Mucosa of descending colon (tissue), 3 donors: ENCODE measurements at regions not wholly inside any gene's neighbourhood (a gene's known extent, or its start where the extent isn't known, plus 50 kb on each side); places are given as distances from the start of the nearest gene placed in this dataset.
"Not testable (repeated sequence)": the region's sequence is repeated elsewhere in the genome, so short reads cannot be mapped to it uniquely, and the experiment has no call there.

Source experiments
- ATAC-seq: fragments of 200-7000 bp; cut with Tn5 transposase; one replicate; pipeline ENCODE4 v1.9.1; 2020; ENCODE audit warnings: mild to moderate bottlenecking, moderate library complexity
- DNase-seq, 3 donors: peaks; one replicate each; pipeline ENCODE4 v3.0.0-alpha.2; 2020
- H3K36me3 ChIP-seq: fragments of 200-600 bp; one replicate; pipeline ENCODE4 v1.8.0; 2021; ENCODE audit warnings: low read depth, mild to moderate bottlenecking
- H3K4me1 ChIP-seq: fragments of 200-600 bp; one replicate; pipeline ENCODE4 v1.8.0; 2021; ENCODE audit warnings: low read depth, mild to moderate bottlenecking
- H3K4me3 ChIP-seq: fragments of 200-600 bp; one replicate; pipeline ENCODE4 v1.8.0; 2021; ENCODE audit warnings: mild to moderate bottlenecking
- H3K9me3 ChIP-seq: fragments of 200-600 bp; one replicate; pipeline ENCODE4 v1.8.0; 2021; ENCODE audit warnings: mild to moderate bottlenecking
- CTCF ChIP-seq: fragments of 200-600 bp; IDR thresholded peaks from one replicate; pipeline ENCODE4 v1.8.0; 2022; ENCODE audit warnings: antibody characterized with exemption, mild to moderate bottlenecking
- intact Hi-C, 2 donors: fragments of 100-400 bp; cut with DNase I in 1 of 2; cut with micrococcal nuclease in 1 of 2; formaldehyde crosslinking; loops; one replicate each; pipeline versions ENCODE4 v1.11.0 to v1.11.1; 2022; cut with DNase I, micrococcal nuclease
- donor health status: DM: no; HTN: no; CAD: no; lungs with moderate emphysema.
- donor health status: DM: no; HTN: no; CAD: no.
- donor health status: DM: no; HTN: yes; CAD: no.

- ATAC-seq (no peak), DNase-seq (no peak)
- no peaks in the 10 kb centered on the region for H3K4me1 ChIP-seq
- TF ChIP-seq CTCF = no peak
- no peaks in the 10 kb centered on the region for H3K9me3 ChIP-seq
- no peak overlapping the region for H3K4me3 ChIP-seq
- H3K36me3 ChIP-seq = no peaks in the 10 kb centered on the region
- intact Hi-C loops = no loop called here
These were observed 445.6 kb upstream of the CA10 start for GRCh38 chr17:52604105-52604504.

GRCh38 chr17:52597452-52598215 is 439.1 kb upstream of the CA10 start:
- ATAC-seq (peak; percentile 58), DNase-seq (peak in 2 of 3 donors; percentile 57)
- H3K9me3 ChIP-seq, H3K36me3 ChIP-seq, intact Hi-C loops, H3K4me1 ChIP-seq, H3K4me3 ChIP-seq: not testable (repeated sequence)

- H3K4me3 ChIP-seq = no peak overlapping the region
- H3K36me3 ChIP-seq = no peaks in the 10 kb centered on the region
- no peaks in the 10 kb centered on the region for H3K9me3 ChIP-seq
- ATAC-seq (no peak), DNase-seq (no peak)
- no peak for TF ChIP-seq CTCF
- H3K4me1 ChIP-seq = no peaks in the 10 kb centered on the region
- intact Hi-C loops = no loop called here
These were observed 436.0 kb upstream of the CA10 start for GRCh38 chr17:52594516-52594915.

GRCh38 chr17:52546990-52547389 is 388.5 kb upstream of the CA10 start:
- ATAC-seq = no peak
- intact Hi-C loops = no loop called here
- DNase-seq = no peak
- no peak overlapping the region for H3K4me3 ChIP-seq
- no peaks in the 10 kb centered on the region for H3K4me1 ChIP-seq
- H3K36me3 ChIP-seq = no peaks in the 10 kb centered on the region
- no peaks in the 10 kb centered on the region for H3K9me3 ChIP-seq
- no peak for TF ChIP-seq CTCF

GRCh38 chr17:52546493-52546892 is 388.0 kb upstream of the CA10 start:
- Histone ChIP-seq H3K4me3 (no peak overlapping the region), H3K9me3 (no peaks in the 10 kb centered on the region), H3K36me3 (no peaks in the 10 kb centered on the region), H3K4me1 (no peaks in the 10 kb centered on the region)
- TF ChIP-seq CTCF = no peak
- DNase-seq (no peak), ATAC-seq (no peak)
- intact Hi-C loops = no loop called here

GRCh38 chr17:52537421-52537820 is 378.9 kb upstream of the CA10 start:
- Histone ChIP-seq H3K4me1 (no peaks in the 10 kb centered on the region), H3K4me3 (no peak overlapping the region), H3K9me3 (no peaks in the 10 kb centered on the region), H3K36me3 (no peaks in the 10 kb centered on the region)
- no peak for DNase-seq
- TF ChIP-seq CTCF = no peak
- intact Hi-C loops = no loop called here
- no peak for ATAC-seq
